Astrocyte (in vitro differentiated cells and primary cell): ENCODE measurements at regions not wholly inside any gene's neighbourhood (a gene's known extent, or its start where the extent isn't known, plus 50 kb on each side); places are given as distances from the start of the nearest gene placed in this dataset.

Experiments used
- DNase-seq: peaks from one replicate; pipeline ENCODE4 v3.0.0-alpha.2; 2010; ENCODE audit warnings: low read depth
- FAIRE-seq: peaks from 2 replicates; lab custom pipeline; 2011; peaks lifted over from hg19 to GRCh38; lab: Jason Lieb, UNC
- H2AFZ ChIP-seq: 2 replicates; pipeline ENCODE4 v1.6.0; 2012; ENCODE audit warnings: low read depth, low read length, inconsistent platforms
- H3K27ac ChIP-seq: 2 replicates; pipeline ENCODE4 v1.5.1; 2011; ENCODE audit warnings: low read depth, low read length, inconsistent platforms
- H3K27me3 ChIP-seq: 2 replicates; pipeline ENCODE4 v1.6.0; 2011; ENCODE audit warnings: low read length, inconsistent platforms; ENCODE audit not compliant: insufficient read depth
- H3K36me3 ChIP-seq: 2 replicates; pipeline ENCODE4 v1.5.1; 2011; ENCODE audit warnings: low read length, inconsistent platforms; ENCODE audit not compliant: insufficient read depth
- H3K4me1 ChIP-seq: 2 replicates; pipeline ENCODE4 v1.5.1; 2011; ENCODE audit warnings: low read length, inconsistent platforms; ENCODE audit not compliant: insufficient read depth
- H3K4me2 ChIP-seq: 2 replicates; pipeline ENCODE4 v1.6.0; 2012; ENCODE audit warnings: low read length, inconsistent platforms
- H3K4me3 ChIP-seq: 2 replicates; pipeline ENCODE4 v1.5.1; 2011; ENCODE audit warnings: low read depth, mild to moderate bottlenecking, low read length, inconsistent platforms; ENCODE audit not compliant: insufficient read depth
- H3K79me2 ChIP-seq: 2 replicates; pipeline ENCODE4 v1.6.0; 2012; ENCODE audit warnings: mild to moderate bottlenecking, low read length, inconsistent platforms; ENCODE audit not compliant: insufficient read depth
- H3K9ac ChIP-seq: 2 replicates; pipeline ENCODE4 v1.6.0; 2012; ENCODE audit warnings: mild to moderate bottlenecking, low read length, inconsistent platforms
- H3K9me3 ChIP-seq: 2 replicates; pipeline ENCODE4 v1.5.1; 2012; ENCODE audit warnings: low read depth, mild to moderate bottlenecking, low read length, inconsistent platforms; ENCODE audit not compliant: insufficient read depth
- H4K20me1 ChIP-seq: 2 replicates; pipeline ENCODE4 v1.6.0; 2012; ENCODE audit warnings: low read length, inconsistent platforms; ENCODE audit not compliant: insufficient read depth
- H3K27ac Mint-ChIP-seq: one replicate; pipeline ENCODE4 v1.8.0; 2021; ENCODE audit warnings: mild to moderate bottlenecking, mixed read lengths; ENCODE audit not compliant: unreplicated experiment
- H3K27me3 Mint-ChIP-seq: one replicate; pipeline ENCODE4 v1.8.0; 2021; ENCODE audit warnings: low read depth, mixed read lengths; ENCODE audit not compliant: unreplicated experiment
- H3K36me3 Mint-ChIP-seq: one replicate; pipeline ENCODE4 v1.8.0; 2021; ENCODE audit warnings: low read depth, mixed read lengths; ENCODE audit not compliant: unreplicated experiment
- H3K4me1 Mint-ChIP-seq: one replicate; pipeline ENCODE4 v1.8.0; 2021; ENCODE audit warnings: low read depth, mixed read lengths; ENCODE audit not compliant: unreplicated experiment
- H3K4me3 Mint-ChIP-seq: one replicate; pipeline ENCODE4 v1.8.0; 2021; ENCODE audit warnings: mild to moderate bottlenecking, moderate library complexity, mixed read lengths; ENCODE audit not compliant: unreplicated experiment
- H3K9me3 Mint-ChIP-seq: one replicate; pipeline ENCODE4 v1.8.0; 2021; ENCODE audit warnings: mild to moderate bottlenecking, mixed read lengths; ENCODE audit not compliant: unreplicated experiment
- EZH2 ChIP-seq: IDR thresholded peaks from 2 replicates; pipeline ENCODE4 v1.6.1; 2012; ENCODE audit warnings: mild to moderate bottlenecking, low read length, inconsistent platforms; ENCODE audit not compliant: insufficient read depth
- TF ChIP-seq, protein P1 (sequence below): IDR thresholded peaks from 2 replicates; pipeline ENCODE4 v1.5.1; 2011; ENCODE audit warnings: low read depth, mild to moderate bottlenecking, inconsistent platforms, low read length, moderate library complexity; ENCODE audit not compliant: insufficient read depth

DNA sequence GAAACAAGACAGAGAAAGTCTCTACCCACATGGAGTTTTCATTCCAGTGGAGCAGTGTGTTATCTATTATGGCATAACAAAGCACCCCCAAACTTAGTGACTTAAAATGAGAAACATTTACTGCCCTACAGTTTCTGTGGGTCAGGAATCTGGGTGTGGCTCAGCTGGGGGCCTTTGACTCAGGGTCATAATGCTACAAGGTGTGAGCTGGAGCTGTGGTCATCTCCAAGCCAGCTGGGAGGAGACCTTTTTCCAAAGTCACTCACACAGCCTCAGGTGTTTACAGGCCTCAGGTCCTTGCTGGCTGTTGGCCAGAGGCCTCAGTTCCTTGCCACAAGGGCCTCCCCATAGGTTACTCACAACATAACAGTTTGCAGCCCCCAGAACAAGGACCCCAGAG, 169.2 kb downstream of the ETAA1 start:
- Histone ChIP-seq H3K9ac (peak overlapping the region; percentile 21), H3K9me3 (no peaks in the 10 kb centered on the region), H3K4me3 (no peak overlapping the region), H3K4me2 (peak overlapping the region; percentile 22), H4K20me1 (no peaks in the 10 kb centered on the region), H3K79me2 (no peaks in the 10 kb centered on the region), H3K27me3 (no peaks in the 10 kb centered on the region), H3K4me1 (peaks cover 28% of the 10 kb centered on the region), H3K36me3 (no peaks in the 10 kb centered on the region), H2AFZ (no peak overlapping the region), H3K27ac (peak overlapping the region; percentile 69)
- Mint-ChIP-seq H3K4me1 (peaks cover 19% of the 10 kb centered on the region), H3K4me3 (no peak overlapping the region), H3K36me3 (no peaks in the 10 kb centered on the region), H3K27ac (no peak overlapping the region), H3K9me3 (no peaks in the 10 kb centered on the region), H3K27me3 (no peaks in the 10 kb centered on the region)
- TF ChIP-seq, protein P1, sequence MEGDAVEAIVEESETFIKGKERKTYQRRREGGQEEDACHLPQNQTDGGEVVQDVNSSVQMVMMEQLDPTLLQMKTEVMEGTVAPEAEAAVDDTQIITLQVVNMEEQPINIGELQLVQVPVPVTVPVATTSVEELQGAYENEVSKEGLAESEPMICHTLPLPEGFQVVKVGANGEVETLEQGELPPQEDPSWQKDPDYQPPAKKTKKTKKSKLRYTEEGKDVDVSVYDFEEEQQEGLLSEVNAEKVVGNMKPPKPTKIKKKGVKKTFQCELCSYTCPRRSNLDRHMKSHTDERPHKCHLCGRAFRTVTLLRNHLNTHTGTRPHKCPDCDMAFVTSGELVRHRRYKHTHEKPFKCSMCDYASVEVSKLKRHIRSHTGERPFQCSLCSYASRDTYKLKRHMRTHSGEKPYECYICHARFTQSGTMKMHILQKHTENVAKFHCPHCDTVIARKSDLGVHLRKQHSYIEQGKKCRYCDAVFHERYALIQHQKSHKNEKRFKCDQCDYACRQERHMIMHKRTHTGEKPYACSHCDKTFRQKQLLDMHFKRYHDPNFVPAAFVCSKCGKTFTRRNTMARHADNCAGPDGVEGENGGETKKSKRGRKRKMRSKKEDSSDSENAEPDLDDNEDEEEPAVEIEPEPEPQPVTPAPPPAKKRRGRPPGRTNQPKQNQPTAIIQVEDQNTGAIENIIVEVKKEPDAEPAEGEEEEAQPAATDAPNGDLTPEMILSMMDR: no peak
- TF ChIP-seq EZH2: no peak
- DNase-seq: no peak
- no peak for FAIRE-seq

DNA sequence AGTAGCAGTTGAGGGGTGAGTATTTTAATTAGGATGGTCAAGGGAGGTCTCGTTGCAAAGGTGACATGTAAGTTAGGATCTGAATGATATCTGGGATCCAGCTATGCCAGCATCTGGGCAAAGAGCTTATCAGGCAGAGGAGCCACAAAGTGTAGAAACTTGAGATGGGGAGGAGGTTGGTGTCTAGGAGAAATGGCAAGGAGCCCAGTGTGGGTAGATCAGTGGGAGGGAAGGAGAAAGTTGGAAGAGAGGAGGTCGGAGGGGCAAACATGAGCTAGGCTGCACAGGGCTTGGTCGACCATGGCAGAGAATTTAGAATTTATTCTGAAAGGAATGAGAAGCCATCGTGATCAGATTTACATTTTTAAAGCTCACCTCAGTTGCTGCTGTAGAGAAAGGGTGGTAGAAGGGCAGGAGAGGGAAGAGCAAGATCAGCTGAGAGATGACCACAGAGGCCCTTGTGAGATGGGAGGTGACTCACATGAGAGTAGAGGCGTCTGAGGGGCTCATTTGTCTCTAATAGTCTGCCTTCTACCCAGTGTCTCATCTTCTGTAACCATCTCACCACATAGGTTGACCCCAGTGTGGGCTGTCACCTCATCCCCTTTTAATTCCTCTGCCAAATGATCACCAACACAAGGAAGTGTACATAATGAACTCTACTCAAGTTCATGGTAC, 170.0 kb downstream of the ETAA1 start:
- DNase-seq: peak; percentile 57
- H3K27ac Mint-ChIP-seq: peak overlapping the region; percentile 6
- H3K4me1 ChIP-seq: peaks cover 21% of the 10 kb centered on the region
- no peaks in the 10 kb centered on the region for H3K27me3 Mint-ChIP-seq
- no peak overlapping the region for H3K4me3 Mint-ChIP-seq
- peaks cover 16% of the 10 kb centered on the region for H3K4me1 Mint-ChIP-seq
- no peaks in the 10 kb centered on the region for H3K27me3 ChIP-seq
- H3K27ac ChIP-seq: peak overlapping the region; percentile 69
- H3K9me3 ChIP-seq: no peaks in the 10 kb centered on the region
- H3K36me3 Mint-ChIP-seq: no peaks in the 10 kb centered on the region
- no peaks in the 10 kb centered on the region for H3K9me3 Mint-ChIP-seq
- no peaks in the 10 kb centered on the region for H3K79me2 ChIP-seq
- H4K20me1 ChIP-seq: no peaks in the 10 kb centered on the region
- H3K4me2 ChIP-seq: no peak overlapping the region
- no peak overlapping the region for H2AFZ ChIP-seq
- TF ChIP-seq, protein P1: no peak
- TF ChIP-seq EZH2: no peak
- H3K4me3 ChIP-seq: no peak overlapping the region
- no peak overlapping the region for H3K9ac ChIP-seq
- H3K36me3 ChIP-seq: no peaks in the 10 kb centered on the region
- no peak for FAIRE-seq

- Histone ChIP-seq H3K79me2 (no peaks in the 10 kb centered on the region), H3K4me3 (peak overlapping the region; percentile 12), H3K9me3 (no peaks in the 10 kb centered on the region), H2AFZ (no peak overlapping the region), H3K4me2 (no peak overlapping the region), H3K4me1 (peaks cover 24% of the 10 kb centered on the region), H3K36me3 (no peaks in the 10 kb centered on the region), H3K27me3 (no peaks in the 10 kb centered on the region), H3K27ac (peak overlapping the region; percentile 22), H4K20me1 (no peaks in the 10 kb centered on the region), H3K9ac (no peak overlapping the region)
- H3K27me3 Mint-ChIP-seq: no peaks in the 10 kb centered on the region
- no peaks in the 10 kb centered on the region for H3K9me3 Mint-ChIP-seq
- no peak overlapping the region for H3K4me3 Mint-ChIP-seq
- TF ChIP-seq, protein P1: no peak
- no peak for TF ChIP-seq EZH2
- H3K4me1 Mint-ChIP-seq: peaks cover 19% of the 10 kb centered on the region
- no peaks in the 10 kb centered on the region for H3K36me3 Mint-ChIP-seq
- FAIRE-seq (no peak), DNase-seq (peak; percentile 64)
- H3K27ac Mint-ChIP-seq: no peak overlapping the region
Observed at GRCh38 chr2:67567886-67568285, 170.8 kb downstream of the ETAA1 start.
